Stimulated activated naive CD8-positive, alpha-beta T cell treated with anti-CD3 and anti-CD28 coated beads, Interleukin-15, Interleukin-2, amounts not matched to agents 100 ng/mL and 50 ng/mL, for 24 hours (primary cell): ENCODE measurements at regions not wholly inside any gene's neighbourhood (a gene's known extent, or its start where the extent isn't known, plus 50 kb on each side); places are given as distances from the start of the nearest gene placed in this dataset.

Source experiments
- H3K27ac Mint-ChIP-seq: one replicate; pipeline ENCODE4 v1.8.0; 2021; ENCODE audit warnings: mild to moderate bottlenecking, mixed read lengths
- H3K27me3 Mint-ChIP-seq: one replicate; pipeline ENCODE4 v1.8.0; 2021; ENCODE audit warnings: mixed read lengths
- H3K36me3 Mint-ChIP-seq: one replicate; pipeline ENCODE4 v1.8.0; 2021; ENCODE audit warnings: low read depth, mixed read lengths
- H3K4me1 Mint-ChIP-seq: one replicate; pipeline ENCODE4 v1.8.0; 2021; ENCODE audit warnings: low read depth, mixed read lengths
- H3K4me3 Mint-ChIP-seq: one replicate; pipeline ENCODE4 v1.8.0; 2021; ENCODE audit warnings: mild to moderate bottlenecking, mixed read lengths
- H3K9me3 Mint-ChIP-seq: one replicate; pipeline ENCODE4 v1.8.0; 2021; ENCODE audit warnings: mixed read lengths

GRCh38 chr21:28253338-28253737 is 739.3 kb downstream of the LTN1 start:
- Mint-ChIP-seq H3K27ac (no peak overlapping the region), H3K36me3 (no peaks in the 10 kb centered on the region), H3K4me1 (no peaks in the 10 kb centered on the region), H3K27me3 (no peaks in the 10 kb centered on the region), H3K4me3 (no peak overlapping the region), H3K9me3 (no peaks in the 10 kb centered on the region)

- no peak overlapping the region for H3K27ac Mint-ChIP-seq
- H3K4me3 Mint-ChIP-seq = no peak overlapping the region
- no peaks in the 10 kb centered on the region for H3K36me3 Mint-ChIP-seq
- H3K27me3 Mint-ChIP-seq = no peaks in the 10 kb centered on the region
- no peaks in the 10 kb centered on the region for H3K4me1 Mint-ChIP-seq
- no peaks in the 10 kb centered on the region for H3K9me3 Mint-ChIP-seq
These were observed 739.7 kb downstream of the LTN1 start for GRCh38 chr21:28252928-28253327.

GRCh38 chr21:28250946-28251345 is 741.7 kb downstream of the LTN1 start:
- Mint-ChIP-seq H3K4me3 (no peak overlapping the region), H3K9me3 (no peaks in the 10 kb centered on the region), H3K27me3 (no peaks in the 10 kb centered on the region), H3K4me1 (no peaks in the 10 kb centered on the region), H3K27ac (no peak overlapping the region), H3K36me3 (no peaks in the 10 kb centered on the region)

GRCh38 chr21:28247454-28248020 is 745.1 kb downstream of the LTN1 start:
- Mint-ChIP-seq H3K27ac (no peak overlapping the region), H3K9me3 (no peaks in the 10 kb centered on the region), H3K4me1 (no peaks in the 10 kb centered on the region), H3K36me3 (no peaks in the 10 kb centered on the region), H3K27me3 (no peaks in the 10 kb centered on the region), H3K4me3 (no peak overlapping the region)

- H3K27ac Mint-ChIP-seq = no peak overlapping the region
- no peaks in the 10 kb centered on the region for H3K36me3 Mint-ChIP-seq
- no peak overlapping the region for H3K4me3 Mint-ChIP-seq
- H3K27me3 Mint-ChIP-seq = peaks cover 3% of the 10 kb centered on the region
- H3K4me1 Mint-ChIP-seq = no peaks in the 10 kb centered on the region
- no peaks in the 10 kb centered on the region for H3K9me3 Mint-ChIP-seq
These were observed 752.1 kb downstream of the LTN1 start for GRCh38 chr21:28240586-28240985.

- no peaks in the 10 kb centered on the region for H3K9me3 Mint-ChIP-seq
- no peaks in the 10 kb centered on the region for H3K4me1 Mint-ChIP-seq
- no peaks in the 10 kb centered on the region for H3K36me3 Mint-ChIP-seq
- H3K4me3 Mint-ChIP-seq = no peak overlapping the region
- H3K27ac Mint-ChIP-seq = no peak overlapping the region
- H3K27me3 Mint-ChIP-seq = peaks cover 3% of the 10 kb centered on the region
These were observed 753.3 kb downstream of the LTN1 start for GRCh38 chr21:28239340-28239739.

GRCh38 chr21:28237661-28238060 is 755.0 kb downstream of the LTN1 start:
- Mint-ChIP-seq H3K4me1 (no peaks in the 10 kb centered on the region), H3K36me3 (no peaks in the 10 kb centered on the region), H3K27ac (no peak overlapping the region), H3K27me3 (peaks cover 3% of the 10 kb centered on the region), H3K9me3 (no peaks in the 10 kb centered on the region), H3K4me3 (no peak overlapping the region)

GRCh38 chr21:28235169-28235895 is 757.3 kb downstream of the LTN1 start:
- no peaks in the 10 kb centered on the region for H3K4me1 Mint-ChIP-seq
- H3K36me3 Mint-ChIP-seq = no peaks in the 10 kb centered on the region
- H3K4me3 Mint-ChIP-seq = no peak overlapping the region
- H3K27me3 Mint-ChIP-seq = no peaks in the 10 kb centered on the region
- no peak overlapping the region for H3K27ac Mint-ChIP-seq
- H3K9me3 Mint-ChIP-seq = no peaks in the 10 kb centered on the region

- H3K4me1 Mint-ChIP-seq = no peaks in the 10 kb centered on the region
- no peak overlapping the region for H3K4me3 Mint-ChIP-seq
- H3K36me3 Mint-ChIP-seq = no peaks in the 10 kb centered on the region
- H3K9me3 Mint-ChIP-seq = no peaks in the 10 kb centered on the region
- H3K27me3 Mint-ChIP-seq = no peaks in the 10 kb centered on the region
- H3K27ac Mint-ChIP-seq = no peak overlapping the region
These were observed 758.4 kb downstream of the LTN1 start for GRCh38 chr21:28234326-28234725.

GRCh38 chr21:28233536-28234220 is 759.0 kb downstream of the LTN1 start:
- H3K27me3 Mint-ChIP-seq = no peaks in the 10 kb centered on the region
- H3K27ac Mint-ChIP-seq = no peak overlapping the region
- H3K9me3 Mint-ChIP-seq = no peaks in the 10 kb centered on the region

GRCh38 chr21:28230559-28230958 is 762.1 kb downstream of the LTN1 start:
- Mint-ChIP-seq H3K4me3 (no peak overlapping the region), H3K27me3 (no peaks in the 10 kb centered on the region), H3K36me3 (no peaks in the 10 kb centered on the region), H3K9me3 (no peaks in the 10 kb centered on the region), H3K27ac (no peak overlapping the region), H3K4me1 (no peaks in the 10 kb centered on the region)

More at GRCh38 chr21:28233536-28234220, 759.0 kb downstream of the LTN1 start:
- Mint-ChIP-seq H3K36me3 (no peaks in the 10 kb centered on the region), H3K4me3 (no peak overlapping the region), H3K4me1 (no peaks in the 10 kb centered on the region)

- H3K36me3 Mint-ChIP-seq = no peaks in the 10 kb centered on the region
- no peaks in the 10 kb centered on the region for H3K27me3 Mint-ChIP-seq
- H3K9me3 Mint-ChIP-seq = no peaks in the 10 kb centered on the region
- H3K4me3 Mint-ChIP-seq = no peak overlapping the region
- H3K4me1 Mint-ChIP-seq = no peaks in the 10 kb centered on the region
- no peak overlapping the region for H3K27ac Mint-ChIP-seq
These were observed 762.9 kb downstream of the LTN1 start for GRCh38 chr21:28229814-28230213.

GRCh38 chr21:28228636-28228995 is 764.1 kb downstream of the LTN1 start:
- Mint-ChIP-seq H3K4me1 (no peaks in the 10 kb centered on the region), H3K27ac (no peak overlapping the region), H3K4me3 (no peak overlapping the region), H3K36me3 (no peaks in the 10 kb centered on the region), H3K27me3 (no peaks in the 10 kb centered on the region), H3K9me3 (no peaks in the 10 kb centered on the region)

GRCh38 chr21:28227881-28228635 is 764.6 kb downstream of the LTN1 start:
- H3K4me1 Mint-ChIP-seq = no peaks in the 10 kb centered on the region
- no peaks in the 10 kb centered on the region for H3K36me3 Mint-ChIP-seq
- no peak overlapping the region for H3K4me3 Mint-ChIP-seq
- H3K9me3 Mint-ChIP-seq = no peaks in the 10 kb centered on the region
- no peaks in the 10 kb centered on the region for H3K27me3 Mint-ChIP-seq
- H3K27ac Mint-ChIP-seq = no peak overlapping the region

- no peaks in the 10 kb centered on the region for H3K27me3 Mint-ChIP-seq
- H3K4me3 Mint-ChIP-seq = no peak overlapping the region
- no peaks in the 10 kb centered on the region for H3K4me1 Mint-ChIP-seq
- no peak overlapping the region for H3K27ac Mint-ChIP-seq
- no peaks in the 10 kb centered on the region for H3K9me3 Mint-ChIP-seq
- no peaks in the 10 kb centered on the region for H3K36me3 Mint-ChIP-seq
These were observed 766.1 kb downstream of the LTN1 start for GRCh38 chr21:28226563-28226962.
